Ramos (cell line): ENCODE measurements at regions not wholly inside any gene's neighbourhood (a gene's known extent, or its start where the extent isn't known, plus 50 kb on each side); places are given as distances from the start of the nearest gene placed in this dataset.

Source experiments
- in situ Hi-C: fragments of 300-500 bp; cut with MboI; formaldehyde crosslinking; loops from one replicate; pipeline ENCODE4 v1.14.3; 2022; ENCODE audit warnings: low sequenced_read_pairs; ENCODE audit not compliant: unreplicated experiment

DNA sequence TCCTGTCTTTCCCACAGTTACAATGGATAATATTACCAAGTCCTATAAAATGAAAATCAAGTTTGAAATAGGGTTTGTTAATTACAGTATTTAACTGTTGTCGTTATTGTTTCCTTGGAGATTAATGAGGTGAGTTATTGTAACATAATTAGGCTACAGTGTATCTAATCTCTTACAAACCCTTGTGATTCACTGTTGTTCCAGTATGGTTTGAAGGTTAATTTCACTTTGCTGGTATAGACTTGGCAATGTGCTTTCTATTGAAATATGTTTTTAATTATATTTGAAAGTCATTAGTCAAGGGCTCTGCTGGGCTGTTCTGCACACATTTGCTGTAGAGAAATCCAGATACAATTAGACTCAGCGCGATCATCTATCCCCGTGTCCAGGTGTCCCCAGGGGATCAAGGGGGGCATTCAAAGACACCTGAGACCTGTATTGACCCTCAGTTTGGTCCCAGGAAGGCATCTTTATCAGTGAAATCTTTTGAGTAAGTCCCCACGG is 624.6 kb upstream of the EEF2KMT start:
- in situ Hi-C loops, result no loop called here

DNA sequence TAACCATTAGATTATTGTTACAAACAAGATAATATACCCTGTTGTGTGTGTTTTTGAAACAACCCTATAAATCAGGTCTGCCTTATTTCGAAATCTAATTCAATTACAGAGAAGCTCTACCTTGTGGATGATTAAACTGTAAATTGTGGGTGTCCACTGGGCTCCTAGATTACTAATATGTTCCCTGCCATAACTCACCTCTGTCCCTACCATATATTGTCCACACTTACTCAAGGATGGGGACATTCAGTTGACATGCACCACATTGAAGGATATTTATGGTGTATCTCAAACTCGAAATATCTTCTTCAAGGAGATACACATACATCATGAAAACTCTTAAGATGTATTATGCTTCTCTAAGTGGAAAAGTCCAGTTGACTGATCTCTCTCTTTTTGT is 617.6 kb upstream of the EEF2KMT start:
- in situ Hi-C loops, result no loop called here

DNA sequence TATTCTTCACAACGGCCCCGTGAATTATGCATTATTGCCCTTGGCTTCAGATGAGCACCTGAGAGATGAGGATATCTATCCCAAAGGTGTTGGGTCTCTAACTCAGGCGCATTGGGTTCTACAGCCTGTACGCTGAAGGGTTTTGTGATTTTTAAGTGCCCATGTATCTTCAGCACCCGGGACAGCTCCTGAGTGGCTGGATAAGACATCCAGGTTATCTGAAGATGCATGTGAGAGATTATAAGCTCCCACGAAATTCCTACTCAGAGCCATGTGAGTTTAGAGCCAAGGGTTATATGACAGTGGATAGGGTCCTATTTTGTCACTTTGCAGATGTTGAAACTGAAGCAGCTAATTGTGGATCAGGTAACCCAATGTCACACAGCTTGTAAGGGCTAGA is 612.3 kb upstream of the EEF2KMT start:
- in situ Hi-C loops, result no loop called here

DNA sequence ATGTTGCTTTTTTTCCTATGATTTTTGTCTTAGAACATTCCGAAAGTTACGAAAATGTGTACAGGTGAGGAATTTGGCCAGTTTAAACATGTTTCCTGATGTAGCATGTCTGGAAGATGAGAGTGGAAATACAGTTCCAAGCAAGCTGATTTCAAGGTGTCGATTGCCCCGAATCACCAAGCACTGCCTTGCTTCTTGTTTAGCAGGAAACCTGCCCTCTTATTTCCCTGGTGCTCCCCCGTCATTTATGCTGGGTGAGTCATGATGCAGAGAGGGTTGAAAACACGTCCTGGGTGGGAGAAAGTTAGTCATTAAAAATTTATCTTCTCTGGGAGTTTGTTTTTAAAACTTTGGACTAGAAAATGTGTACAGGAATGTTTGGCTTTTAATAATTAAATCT is 608.6 kb upstream of the EEF2KMT start:
- in situ Hi-C loops, result no loop called here

DNA sequence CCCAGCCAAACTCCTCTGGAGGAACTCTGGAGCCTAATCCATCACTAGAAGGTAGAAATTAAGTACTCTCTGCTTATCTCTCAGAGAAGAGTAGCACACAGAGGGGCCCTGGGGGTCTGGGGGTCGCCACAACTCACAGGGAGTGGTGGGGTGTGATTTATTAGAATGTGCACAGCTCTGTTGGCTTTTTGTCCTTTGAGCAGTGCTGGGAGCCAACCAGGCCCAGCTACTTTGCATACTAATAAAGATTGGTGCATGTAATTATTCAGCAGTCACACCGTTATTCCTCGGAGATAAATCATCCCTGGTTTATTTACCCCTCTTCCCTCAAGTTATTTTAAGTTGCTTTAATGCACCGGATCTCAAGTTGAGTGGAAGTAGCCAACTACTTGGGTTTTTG is 606.7 kb upstream of the EEF2KMT start:
- in situ Hi-C loops, result no loop called here

DNA sequence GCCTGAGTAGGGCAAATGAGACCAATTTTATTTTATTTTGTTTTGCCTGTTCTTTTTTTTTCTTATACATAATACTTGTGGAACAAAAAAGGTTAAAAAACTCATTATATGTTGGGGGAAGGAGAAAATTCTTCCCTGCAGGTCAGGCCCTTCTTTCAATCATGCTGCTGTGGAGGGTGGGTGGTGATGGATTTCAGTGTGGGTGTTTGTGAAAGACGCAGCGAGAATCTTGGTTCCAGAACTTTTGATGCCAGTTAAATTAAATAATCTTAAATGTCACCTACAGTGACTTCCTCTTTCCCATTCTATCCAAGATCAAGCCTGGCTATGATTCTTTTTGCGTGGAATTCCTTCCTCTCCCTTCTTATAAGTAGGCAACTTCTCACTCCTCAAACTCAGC is 595.8 kb upstream of the EEF2KMT start:
- in situ Hi-C loops, result no loop called here

DNA sequence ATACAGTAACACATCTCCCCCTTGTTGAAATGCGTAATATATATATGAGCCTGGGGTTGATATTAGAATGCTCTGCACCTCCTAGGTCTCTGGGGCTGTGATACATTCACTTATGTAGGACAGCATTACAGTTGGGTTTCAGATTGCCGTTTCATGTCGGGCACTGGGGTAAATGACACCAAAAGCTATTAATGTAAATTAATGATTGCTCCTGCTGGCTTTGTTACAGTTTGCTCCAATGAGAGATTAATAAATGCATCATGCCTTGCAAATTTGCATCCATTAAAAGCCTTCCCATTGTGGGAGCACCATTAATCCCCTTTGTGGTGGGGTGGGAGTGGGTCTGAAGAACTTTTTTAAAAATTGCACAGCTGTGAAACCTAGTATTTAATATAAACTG is 584.4 kb upstream of the EEF2KMT start:
- in situ Hi-C loops, result no loop called here

DNA sequence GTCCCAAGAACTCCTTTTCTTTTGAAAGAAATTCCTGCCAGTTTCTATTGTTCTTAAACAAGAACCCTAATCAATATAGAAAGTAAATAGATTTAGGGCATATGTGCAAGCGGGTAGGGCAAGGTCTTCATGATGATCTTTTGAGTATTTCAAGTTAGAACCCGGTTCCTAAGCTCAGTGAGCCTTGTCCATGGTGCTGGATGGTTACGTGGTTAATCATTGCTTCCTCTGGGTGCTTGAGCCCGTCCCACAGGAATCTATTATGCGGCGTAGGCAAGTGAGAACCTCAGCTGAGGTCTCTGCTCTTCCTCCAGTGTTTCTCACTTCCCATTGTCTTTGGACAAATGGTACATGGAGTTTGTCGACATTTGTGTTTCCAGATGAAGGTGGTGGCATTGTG is 580.8 kb upstream of the EEF2KMT start:
- in situ Hi-C loops, result no loop called here

DNA sequence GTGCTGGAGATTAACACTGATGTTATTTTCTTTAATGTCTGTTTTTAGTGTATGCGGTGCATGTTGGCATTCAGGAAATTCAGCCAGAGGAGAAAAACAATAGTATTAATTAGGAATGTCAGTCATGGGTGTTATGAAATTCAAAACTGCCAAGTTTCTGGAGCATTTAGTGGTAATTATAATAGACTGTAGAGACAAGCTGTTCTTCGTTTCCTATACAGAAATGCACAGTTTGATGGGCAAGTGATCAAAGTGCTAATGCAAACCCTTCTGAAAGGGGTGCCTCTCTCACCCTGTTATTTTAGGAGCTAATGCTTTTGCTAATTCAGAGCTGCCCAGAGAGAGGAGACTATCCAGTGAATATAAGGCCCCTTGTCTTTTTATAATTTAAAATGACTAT is 573.8 kb upstream of the EEF2KMT start:
- in situ Hi-C loops, result no loop called here

DNA sequence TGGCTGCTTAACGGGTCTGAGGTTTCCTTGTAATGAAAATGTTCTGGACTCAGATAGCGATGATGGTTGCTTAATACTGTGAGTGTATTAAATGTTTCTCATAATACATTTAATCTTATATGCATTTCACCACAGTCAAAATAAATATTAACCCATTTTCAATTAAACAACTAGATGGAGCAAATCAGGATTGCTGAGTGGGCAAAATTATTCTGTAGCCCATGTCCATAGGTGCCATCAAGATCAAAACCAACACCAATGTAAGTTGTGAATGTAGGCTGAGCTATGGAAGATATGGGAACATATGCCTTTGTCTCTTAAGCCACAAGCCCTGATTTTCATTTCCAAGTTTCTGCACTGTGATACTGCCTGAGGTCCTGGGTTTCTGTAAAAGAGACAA is 572.6 kb upstream of the EEF2KMT start:
- in situ Hi-C loops, result no loop called here

DNA sequence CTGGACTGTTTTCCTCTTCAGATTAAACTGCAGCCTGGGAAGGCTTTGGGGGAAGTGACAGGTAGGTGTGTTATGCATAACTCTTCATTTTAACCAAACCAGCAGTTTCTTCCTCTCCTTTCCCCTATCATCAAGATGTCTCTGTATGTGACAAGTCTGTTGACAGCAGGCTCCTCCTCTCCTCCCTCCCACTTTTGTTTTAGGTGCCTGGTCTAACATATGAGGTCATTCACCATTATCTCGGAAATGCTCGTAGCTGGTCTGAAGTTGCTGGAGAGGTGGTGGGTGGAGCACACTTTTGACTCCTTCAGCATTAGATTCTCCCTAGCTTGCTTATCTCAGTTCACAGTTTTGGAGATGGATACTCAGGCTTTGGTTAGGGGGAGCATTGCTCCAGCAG is 571.0 kb upstream of the EEF2KMT start:
- in situ Hi-C loops, result no loop called here

DNA sequence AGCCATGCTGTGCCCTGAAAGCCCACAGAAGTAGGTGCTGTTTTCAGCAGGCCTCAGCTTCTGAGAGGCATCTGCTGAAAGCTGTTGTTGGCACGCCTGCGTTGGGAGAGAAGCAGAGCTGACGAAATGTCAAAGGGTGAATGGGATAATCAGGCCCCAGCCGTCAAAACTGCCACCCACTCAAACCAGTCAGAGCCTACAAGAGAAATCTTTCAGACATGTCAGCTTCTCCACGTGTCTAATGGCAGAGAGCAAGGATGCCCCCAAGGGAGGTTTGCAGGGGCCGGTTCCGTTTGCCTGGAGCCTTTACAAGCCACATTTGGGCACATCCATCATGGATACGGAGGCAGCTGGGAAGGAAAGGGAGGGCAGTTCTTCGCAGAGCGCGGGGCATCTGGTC is 568.2 kb upstream of the EEF2KMT start:
- in situ Hi-C loops, result no loop called here

DNA sequence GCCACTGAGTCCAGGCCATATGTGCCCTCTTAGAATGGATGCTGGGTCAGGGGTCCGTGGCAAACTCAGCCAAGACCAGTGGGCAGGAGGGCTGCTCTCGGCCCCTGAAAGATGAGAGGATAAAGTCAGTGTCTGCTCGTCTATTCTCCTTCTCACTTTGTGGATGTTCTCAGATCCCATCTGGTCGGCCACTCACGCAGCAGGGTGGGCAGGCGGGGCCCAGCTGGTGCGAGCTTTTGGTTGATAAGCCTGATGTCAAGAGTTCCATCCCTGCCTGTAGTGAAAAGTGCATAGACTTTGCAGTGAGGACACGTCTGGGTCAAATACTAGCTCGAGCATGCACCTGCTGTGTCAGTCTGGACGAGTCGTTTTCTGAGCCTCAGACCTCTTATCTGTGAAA is 556.2 kb upstream of the EEF2KMT start:
- in situ Hi-C loops, result no loop called here

DNA sequence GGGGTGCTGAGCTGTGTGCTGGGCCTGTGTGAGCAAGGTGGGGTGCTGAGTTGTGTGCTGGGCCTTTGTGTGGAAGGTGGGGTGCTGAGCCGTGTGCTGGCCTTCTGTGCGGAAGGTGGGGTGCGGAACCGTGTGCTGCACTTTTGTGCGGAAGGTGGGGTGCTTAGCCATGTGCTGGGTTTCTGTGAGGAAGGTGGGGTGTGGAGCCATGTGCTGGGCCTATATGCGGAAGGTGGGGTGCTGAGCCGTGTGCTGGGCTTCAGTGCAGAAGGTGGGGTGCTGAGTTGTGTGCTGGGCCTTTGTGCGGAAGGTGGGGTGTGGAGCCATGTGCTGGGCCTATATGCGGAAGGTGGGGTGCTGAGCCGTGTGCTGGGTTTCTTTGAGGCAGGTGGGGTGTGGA is 555.4 kb upstream of the EEF2KMT start:
- in situ Hi-C loops, result no loop called here

DNA sequence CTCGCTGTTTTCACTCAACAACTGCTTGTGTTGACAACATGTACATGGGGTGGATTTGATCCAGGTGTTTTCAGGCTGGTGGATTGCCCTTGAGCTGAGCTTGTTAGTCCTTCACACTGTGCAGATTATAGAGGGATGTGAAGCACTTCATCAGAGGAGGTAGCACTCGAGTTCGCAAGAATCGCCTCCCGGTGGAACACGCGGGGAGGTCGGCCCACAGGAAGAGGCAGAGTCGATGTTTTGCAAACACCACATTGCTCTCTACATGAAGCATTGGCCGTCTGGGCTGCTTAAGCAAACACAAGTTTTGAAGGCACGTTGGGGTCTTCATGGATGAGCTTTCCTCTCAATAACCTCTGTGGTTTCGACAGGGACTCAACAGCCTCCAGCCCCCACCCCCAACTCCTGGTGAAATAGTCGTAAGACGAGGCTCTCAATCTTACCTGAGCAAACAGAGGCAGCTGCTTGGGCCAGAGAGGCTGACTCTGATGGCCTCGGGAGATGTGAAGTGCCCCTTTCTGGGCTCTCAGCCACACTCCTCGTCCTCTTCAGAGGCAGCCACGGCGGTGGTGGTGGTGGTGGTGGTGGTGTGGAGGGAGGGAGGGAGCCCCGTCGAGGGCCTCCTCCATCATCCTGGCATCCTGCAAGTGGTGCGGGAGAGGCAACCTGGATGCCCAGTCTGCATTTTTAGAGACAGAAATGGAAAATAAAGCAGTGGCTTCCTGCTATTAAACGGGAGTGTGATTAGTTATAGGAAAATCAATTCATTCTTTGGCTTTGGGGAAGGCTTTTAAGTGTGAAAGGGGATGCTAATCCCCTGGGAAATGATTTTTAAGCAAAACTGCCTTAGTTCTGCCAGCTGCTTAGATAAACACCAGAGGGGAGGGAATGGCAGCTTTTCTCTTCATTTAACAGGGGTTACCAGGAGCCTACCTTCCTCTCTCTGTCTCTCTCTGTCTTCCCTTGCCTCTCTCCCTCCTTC is 552.5 kb upstream of the EEF2KMT start:
- in situ Hi-C loops, result no loop called here

DNA sequence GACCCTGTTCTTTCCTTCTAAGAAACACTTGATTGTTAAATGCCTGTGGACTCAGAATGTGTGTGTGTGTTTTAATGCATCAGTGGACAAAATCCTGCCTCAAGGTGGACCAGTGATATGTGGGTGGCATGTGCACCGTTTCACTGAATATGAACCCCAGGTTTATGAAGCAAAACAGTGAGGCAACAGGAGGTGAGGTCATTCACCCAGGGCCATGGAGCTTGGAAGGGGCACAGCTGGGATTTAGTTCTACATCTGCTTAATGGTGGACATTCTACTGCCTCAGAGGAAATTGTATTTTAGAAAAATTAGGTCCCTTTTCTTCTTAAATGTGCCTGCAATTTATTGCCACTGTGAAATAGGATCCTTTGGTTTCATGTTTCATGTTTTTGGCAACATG is 549.5 kb upstream of the EEF2KMT start:
- in situ Hi-C loops, result no loop called here

DNA sequence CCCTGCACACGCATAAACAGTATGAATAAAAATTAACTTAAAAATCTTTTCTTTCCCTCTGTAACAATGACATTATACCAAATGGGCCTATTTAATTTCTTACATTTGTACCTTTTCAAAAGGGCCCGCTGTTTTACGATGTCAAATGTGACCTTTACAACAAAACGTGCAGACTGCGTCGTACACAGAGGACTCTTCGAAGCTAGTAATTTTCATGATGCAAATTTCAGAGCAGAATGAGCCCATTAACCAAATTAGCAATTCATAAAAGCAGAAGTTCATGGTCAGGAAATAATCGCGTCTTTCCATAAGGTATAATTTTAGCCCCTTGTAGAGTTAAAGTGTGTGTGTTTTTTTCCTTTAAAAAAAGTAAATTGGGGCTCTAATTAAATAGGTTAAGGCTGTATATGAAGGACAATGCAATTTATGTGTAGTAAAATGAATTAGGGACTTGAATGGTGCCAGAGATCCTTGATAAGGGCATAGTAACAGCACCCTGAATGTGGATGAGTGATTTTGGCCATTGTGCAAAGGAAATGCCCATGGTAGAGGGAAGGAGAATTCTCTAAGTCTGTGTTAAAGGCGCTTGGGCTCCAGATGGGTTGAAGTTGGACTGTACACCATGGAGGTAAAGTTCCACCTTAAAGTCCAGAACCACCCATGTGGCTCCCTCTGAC is 546.4 kb upstream of the EEF2KMT start:
- in situ Hi-C loops, result no loop called here

DNA sequence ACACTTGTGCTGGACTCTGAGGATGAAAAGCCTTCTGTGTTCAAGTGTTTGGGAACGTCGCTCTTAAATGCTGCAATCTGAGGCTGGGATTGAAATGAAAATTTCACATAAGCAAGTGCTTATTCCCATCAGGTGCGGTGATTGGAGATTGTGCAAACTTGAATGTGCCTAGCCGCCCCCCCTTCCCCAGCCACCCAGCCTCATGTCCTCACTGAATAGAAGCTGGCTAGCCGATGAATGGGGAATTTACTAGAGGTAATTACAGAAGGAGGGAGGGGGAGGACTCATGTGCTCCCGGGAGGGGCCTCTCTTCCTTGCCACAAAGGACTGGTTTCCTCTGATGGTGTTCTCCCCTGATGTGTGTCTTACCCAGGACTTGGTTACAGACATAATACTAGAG is 544.8 kb upstream of the EEF2KMT start:
- in situ Hi-C loops, result no loop called here

DNA sequence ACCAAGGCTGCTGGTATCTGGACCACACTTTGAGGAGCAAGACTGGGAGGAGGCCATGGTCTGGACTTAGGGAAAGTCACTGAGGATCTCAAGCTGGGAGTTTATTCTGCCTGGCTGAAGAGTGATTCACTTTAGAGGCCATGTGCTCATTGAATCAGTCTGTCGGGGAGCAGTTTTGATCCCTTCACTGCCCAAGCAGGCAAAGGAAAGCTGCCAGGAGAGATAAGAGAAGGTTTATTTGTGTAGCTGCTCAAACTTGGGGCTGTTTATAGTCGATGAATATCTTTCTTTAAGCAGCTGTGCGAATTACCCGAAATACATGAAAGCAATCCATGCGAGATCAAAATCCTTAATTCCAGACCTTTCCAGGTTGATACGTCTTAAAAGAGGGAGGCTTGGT is 544.4 kb upstream of the EEF2KMT start:
- in situ Hi-C loops, result no loop called here

DNA sequence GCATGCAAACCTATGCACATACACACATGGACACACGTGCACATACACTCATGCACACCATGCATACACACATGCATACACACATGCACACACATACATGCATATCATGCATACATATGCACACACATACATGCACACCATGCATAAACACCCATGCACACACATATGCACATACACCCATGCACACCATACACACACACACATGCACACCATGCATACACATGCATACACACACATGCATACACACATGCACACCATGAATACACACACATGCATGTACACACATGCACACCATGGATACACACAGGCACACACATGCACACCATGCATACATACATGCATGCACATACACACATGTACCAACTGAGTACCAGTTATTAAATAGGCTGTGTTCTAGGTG is 543.3 kb upstream of the EEF2KMT start:
- in situ Hi-C loops, result no loop called here

DNA sequence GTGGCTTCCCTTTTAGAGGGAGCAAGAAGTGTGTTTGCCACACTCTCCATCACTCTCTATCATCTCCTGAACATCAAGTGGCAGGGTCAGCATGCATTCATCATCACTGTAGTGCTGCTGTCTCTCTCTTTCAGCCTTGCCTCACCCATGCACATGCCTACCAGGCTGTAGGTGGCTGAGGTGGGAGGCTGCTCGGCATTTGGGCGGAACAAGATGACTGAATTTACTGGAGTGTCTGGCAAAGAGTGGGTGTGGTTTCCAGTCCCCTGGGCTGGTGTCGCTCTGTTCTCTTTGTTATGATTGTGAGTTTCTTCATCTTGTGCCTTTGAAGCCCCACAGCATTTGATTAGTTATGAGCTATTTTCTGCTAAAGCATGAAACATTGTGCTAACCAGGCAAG is 541.9 kb upstream of the EEF2KMT start:
- in situ Hi-C loops, result no loop called here

DNA sequence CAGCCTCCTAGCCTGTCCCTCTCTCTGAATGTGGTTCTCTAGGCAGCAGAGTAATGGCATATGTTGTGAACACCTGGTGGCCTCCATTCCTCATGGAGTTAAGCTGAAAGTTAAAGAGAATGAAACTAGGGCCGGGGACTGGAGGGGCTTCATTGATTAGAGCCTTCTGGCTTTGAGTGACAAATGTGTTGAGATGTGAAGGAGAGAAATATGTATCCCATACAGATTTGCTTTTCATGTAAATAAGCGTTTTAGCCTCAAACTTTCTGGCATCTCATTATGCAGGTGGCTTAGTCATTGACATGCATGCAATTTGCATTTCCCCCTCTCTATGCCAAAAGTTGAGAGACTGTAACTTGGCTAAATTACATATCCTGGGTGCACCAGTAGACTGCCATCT is 537.7 kb upstream of the EEF2KMT start:
- in situ Hi-C loops, result no loop called here
